ENCODE measurements at regions not wholly inside any gene's neighbourhood (a gene's known extent, or its start where the extent isn't known, plus 50 kb on each side); places are given as distances from the start of the nearest gene placed in this dataset.
"Not testable (repeated sequence)": the region's sequence is repeated elsewhere in the genome, so short reads cannot be mapped to it uniquely, and the experiment has no call there.

DNA sequence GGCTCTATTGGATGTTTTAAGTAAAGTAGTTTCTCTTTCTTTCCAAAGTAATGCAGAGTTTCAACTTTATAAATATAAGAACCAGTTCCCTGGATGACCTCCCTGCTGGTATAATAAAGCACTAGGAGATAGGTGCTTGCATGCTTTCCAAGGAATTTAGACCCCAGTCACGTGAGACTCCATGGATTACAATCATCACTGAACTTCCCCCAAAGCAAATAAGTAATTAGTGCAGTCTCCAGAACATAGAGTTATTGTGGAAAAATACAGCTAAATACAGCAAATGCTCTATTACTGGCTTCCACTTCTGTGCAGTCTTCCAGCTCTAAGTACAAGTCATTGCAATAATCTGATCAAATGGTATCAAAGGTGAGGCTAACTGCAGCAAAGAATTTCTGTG lies 220.2 kb upstream of the STEAP1 start:
- DNase-seq, result no peak

DNA sequence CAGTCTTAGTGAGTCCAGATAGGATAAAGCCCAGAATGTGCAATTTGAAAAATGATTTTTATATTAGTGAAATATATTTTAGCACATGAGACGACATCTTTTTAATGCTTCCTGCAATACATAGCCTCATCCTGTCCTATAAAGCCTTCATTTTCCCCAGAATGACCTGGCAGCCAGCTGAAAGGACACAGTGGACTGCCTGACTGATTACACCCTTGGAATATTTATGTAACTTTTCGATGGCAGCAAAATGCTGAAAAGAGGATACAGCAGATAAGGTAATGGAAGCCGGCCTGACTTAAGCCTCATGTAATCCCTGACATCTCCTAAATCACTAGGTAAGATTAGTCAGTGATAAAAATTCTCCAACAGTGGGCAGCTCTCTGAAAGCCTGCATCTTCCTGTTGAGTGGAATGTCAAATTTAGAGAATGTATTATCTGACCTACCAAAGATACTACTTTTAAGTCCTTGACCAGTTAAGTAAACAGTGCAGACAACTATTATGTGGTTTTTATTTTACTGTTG lies 210.7 kb upstream of the STEAP1 start:
- no peak for DNase-seq

DNA sequence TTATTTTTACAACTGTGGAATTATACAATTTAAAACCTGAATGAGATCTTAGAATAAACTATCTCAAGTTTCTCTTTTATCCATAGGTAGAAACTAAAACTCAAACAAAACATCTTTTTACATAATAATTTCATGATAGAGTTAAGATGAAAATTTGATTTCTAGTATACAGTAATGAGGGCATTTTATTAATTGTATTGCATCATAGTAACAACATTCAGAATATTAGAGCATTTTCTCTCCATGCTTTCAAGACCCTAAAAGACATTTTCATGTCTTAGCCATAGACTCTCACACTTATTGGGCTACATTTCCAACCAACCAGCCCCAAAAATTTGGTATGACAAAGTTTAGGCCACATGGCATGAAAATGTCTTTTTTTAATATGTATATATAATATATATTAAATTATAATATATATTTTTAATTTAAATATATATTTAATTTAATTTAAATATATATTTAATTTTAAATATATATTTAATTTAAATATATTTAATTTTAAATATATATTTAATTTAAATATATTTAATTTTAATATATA lies 195.7 kb upstream of the STEAP1 start:
- DNase-seq, result no peak

DNA sequence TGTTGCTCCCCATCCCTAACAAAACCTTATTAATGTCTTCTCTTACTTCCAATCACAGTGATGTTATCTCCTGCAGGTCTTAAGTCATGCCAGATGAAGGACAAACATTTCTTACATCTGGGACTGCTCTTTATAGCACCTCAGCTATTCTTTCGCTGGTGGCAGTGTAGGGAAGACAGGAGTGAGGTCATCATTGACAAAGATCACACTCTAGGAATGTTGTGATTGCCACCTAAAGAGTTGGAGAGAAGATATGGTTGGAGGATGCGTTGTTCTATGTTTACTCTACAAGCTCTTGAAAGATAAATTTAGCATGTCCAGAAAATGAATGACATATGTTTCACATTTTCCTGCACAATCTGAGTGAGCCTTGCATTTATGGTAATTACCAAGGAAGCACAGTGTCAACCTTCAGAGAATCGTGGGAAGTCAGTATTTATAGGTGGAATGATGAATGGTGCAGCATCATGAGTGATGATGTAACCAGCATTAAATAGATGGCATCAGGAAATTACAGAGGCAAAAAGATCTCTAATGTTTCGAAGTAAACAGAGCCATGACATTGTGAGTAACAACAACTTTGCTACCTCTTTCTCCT lies 188.1 kb upstream of the STEAP1 start:
- no peak for DNase-seq

DNA sequence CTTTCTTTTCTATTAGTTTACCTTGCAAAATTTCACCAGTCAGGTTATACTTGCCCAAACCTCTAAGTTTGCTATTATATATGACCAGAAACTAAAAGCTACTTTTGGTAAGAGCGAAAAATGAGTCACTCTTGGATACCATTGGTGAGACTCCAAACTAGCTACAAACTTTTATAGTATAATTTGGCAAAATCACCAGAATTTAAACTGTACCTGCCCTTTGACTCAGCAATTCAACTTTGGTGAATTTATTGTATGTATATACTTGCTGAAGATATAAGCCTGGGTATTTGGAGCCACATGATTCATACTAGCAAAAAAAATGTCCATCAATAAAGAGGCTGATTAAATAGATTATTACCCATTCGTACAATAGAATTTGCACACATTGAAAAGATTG lies 178.7 kb upstream of the STEAP1 start:
- no peak for DNase-seq

DNA sequence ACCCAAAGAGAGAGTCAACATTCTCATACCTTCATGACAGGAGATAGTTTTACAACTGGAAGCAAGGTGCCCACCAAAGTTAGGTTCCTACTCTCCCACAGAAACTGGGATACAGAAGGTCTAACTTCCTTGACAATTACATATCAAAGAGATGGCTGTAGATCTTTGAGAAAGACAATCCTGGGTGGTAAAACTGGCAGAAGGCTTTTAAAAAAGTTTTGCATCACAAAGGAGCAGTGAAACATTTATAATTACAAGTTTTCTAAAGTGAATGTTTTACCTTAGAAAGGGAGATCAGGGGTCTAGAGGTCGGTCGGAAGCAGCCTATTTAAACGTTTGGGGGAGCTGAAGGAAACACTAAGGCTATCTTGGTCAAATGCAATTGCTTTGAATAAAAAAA lies 166.6 kb upstream of the STEAP1 start:
- no peak for DNase-seq

DNA sequence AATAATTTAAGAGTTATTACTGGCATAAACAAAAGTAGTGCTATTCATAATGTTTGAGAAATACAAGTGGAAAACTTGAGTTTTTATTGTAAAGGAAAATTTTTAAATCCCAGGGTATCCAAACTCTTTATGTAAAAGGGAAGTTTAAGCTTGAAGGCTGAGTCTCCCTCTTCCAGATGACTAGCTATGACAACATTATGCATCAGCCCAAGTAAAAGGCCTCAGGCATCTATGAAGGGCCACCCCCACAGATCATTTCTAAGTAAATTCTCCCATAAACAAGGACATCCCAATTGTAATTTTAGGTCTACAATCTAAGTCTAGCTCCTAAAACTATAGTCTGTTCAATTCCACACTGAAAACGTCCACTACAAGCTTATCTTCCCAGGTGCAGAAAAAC lies 166.2 kb upstream of the STEAP1 start:
- DNase-seq, result no peak

DNA sequence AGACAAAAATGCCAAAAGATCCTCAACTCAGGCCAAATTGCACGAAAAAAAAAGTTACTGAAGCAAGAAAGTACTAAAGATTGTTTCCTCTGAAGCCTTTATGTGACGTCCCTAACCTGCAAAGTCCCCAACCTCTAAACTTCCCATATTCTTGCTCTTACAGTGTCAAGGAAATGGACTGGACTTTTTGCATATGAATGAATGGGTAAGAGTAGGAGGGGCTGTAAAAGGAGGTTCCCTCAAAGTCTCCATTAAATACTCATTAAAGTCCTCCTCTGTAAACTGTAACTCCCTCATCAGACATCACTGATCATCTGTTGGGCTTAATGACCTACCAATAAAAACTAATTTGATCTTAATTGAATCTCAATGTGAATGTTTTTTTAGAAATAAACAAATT lies 164.8 kb upstream of the STEAP1 start:
- DNase-seq, result no peak

DNA sequence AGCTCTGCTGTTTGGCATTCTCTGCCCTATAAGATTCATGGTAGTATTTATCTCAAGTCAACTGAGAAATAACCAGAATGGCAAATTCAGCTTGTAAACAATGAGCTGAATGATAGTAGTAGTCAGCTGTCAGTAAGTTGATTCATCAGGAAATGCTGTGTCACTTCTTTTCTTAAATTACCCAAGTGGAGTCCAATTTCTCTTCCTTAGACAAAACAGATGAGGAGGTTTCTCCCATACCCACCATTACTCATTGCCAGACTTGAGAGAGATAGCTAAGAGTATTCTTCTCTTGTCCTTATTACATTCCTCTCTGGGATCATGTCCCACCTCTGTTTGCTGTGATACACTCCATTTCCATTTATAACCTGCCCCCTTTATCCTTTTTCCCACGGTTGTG lies 159.8 kb upstream of the STEAP1 start:
- no peak for DNase-seq

DNA sequence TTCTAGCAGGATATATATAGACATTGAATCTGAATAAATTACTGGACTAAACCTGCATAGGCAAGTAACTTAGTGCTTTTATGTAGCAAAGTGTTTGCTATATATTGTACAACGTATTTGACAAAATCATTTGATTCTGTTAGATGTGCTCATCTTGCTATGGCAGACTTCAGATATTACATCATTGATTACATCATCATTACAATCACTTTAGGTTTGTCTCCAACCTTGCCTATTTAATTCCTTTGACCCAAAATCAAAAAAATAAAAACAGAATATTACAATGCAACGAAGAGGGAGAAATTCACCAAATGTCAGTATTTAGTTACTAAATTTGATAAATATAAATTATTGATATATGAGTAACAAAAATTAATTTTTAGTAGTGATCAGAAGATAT lies 155.7 kb upstream of the STEAP1 start:
- no peak for DNase-seq

DNA sequence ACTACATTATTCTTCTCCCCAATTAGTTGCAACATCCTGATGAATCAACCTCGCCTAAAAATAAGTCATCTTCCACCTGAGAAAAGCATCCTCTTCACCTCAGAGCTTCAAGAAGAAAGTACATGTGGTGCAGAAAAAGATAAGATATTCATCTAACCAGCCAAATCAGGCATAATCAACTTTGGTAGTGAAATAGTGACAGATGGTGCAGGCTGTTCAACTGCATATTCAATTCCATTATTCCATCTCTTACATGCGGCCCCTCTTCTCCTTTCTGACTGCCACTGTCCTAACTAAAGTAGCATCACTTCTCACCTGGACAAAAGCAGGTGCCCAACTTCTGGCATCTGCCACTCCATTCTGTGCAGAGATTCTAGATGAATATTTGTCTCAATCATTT lies 148.4 kb upstream of the STEAP1 start:
- DNase-seq, result no peak

DNA sequence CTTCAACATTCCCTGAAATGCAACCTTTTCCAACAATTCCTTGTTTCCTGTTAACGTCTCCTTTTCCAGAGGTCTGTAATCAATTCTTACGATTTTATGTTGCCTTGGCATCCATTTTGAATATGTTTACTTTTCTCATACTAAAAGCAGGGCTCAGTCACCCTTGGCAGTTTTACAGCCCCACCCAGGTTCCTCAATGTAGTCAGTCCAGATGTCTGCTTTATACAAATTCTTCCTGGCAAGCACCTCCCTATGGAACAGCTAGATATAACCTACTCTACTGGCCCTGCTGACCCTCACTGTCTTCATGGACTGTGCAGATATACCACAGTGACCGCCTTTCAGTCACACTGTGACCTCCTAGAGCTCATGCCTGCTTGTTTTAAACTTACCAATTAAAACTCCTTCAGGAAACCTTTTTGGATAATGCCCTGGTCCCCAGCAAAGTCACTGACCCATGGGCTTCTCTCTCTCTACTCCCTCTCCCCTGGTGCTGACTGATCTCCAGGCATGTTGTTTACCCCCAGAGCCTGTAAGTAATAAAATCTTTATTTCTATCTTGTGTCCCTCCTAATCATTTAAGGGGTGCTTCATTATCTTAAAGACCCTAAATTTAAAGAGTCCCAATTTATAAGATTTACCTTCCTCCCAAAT lies 147.1 kb upstream of the STEAP1 start:
- no peak for DNase-seq

DNA sequence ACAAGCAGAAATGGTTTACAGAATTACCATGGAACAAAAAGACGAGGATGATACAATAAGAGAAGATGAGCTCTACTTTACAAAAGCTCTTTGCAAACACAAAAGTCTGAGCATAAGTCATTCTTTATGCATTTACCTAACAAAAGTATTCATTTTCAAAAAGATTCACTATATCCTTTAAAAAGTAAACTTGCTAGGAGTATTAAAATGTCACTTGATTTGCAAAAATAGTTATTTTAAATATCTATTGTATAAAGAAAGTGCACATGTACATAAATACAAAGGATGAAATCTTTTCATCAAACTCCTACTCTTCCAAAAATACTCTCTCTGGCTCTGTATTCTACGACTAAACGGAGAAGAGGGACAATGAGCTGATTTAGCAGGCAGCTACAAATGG lies 146.4 kb upstream of the STEAP1 start:
- no peak for DNase-seq

DNA sequence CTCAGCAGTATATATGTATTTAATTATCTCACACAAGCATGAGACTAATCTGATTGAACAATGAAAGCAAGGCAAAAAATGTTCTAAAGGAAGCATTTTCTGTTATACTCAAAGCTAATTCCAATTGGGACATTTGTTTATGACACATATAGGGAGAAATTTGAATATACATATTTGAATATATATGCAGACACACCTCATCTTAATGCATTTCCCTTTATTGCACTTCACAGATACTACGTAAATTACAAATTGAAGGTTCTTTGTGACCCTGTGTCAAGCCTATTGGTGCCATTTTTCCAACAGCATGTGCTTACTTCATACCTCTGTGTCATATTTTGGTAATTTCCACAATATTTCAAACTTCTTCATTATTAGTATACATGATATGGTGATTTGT lies 132.1 kb upstream of the STEAP1 start:
- no peak for DNase-seq

DNA sequence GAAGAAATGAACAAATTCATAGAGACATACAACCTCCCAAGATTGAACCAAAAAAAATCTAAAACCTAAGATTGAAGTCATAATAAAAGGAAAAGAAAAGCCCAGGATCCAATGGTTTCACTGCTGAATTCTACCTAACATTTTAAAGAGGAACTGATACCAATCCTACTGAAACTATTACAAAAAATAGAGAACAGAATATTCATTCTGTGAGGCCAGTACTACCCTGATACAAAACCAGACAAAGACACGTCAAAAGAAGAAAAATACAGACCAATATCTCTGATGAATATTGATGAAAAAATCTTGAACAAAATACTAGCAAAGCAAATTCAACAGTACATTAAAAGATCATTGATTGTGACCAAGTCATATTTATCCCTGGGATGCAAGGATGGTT lies 128.5 kb upstream of the STEAP1 start:
- no peak for DNase-seq

DNA sequence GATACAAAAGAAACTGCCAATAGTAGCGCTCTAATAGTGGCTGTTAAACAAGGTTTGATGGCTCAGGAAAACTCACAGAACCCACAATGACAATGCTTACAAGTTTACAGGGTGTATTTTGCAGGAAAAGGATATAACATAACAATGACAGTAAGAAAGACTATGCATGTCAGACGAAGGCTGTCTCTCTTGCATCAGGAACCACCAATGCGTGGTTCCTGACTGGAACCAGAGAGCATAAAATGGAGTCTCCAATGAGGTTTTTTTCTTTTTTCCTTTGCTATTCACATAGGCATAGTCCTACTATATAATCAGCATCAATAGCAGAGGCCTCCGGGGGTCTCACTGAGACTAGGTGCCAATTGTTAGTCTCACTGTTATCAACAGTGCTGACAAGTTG lies 120.4 kb upstream of the STEAP1 start:
- no peak for DNase-seq

DNA sequence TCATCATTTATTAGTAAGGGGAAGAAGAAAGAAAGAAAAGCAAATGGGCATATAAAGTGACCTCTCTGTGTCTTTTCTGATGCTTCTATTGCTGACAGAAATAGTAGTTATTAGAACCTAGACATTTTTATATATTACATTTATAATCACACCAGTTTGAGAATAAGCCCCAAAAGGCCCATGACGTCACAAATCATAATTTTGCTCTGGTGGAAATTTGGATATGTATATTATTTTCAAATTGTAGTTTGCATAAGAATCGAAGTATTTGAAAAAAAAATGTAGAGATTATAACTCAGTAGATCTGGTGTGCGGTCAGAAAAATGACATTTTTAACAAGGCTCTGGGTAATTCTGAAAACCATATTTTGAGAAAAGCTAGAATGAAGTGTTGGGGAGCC lies 101.2 kb upstream of the STEAP1 start:
- no peak for DNase-seq

DNA sequence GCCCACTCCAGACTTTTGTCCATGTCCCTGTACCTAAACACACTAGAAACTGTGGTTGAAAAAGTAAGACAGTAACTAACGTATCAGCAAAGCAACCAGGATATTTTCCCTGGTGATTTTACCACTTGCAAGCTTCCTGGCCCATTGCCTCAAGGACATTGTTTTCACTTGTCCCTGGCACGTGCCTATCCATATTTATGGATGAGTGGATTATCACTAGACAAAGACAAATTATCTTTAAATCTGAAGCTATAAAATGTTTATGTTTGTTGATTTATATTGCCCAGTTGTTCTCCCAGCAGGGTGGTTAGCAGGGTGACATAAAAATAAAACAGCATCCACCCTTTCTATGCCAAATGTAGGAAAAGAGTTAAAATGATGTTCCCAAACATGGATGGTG lies 93.2 kb upstream of the STEAP1 start:
- DNase-seq, result no peak

DNA sequence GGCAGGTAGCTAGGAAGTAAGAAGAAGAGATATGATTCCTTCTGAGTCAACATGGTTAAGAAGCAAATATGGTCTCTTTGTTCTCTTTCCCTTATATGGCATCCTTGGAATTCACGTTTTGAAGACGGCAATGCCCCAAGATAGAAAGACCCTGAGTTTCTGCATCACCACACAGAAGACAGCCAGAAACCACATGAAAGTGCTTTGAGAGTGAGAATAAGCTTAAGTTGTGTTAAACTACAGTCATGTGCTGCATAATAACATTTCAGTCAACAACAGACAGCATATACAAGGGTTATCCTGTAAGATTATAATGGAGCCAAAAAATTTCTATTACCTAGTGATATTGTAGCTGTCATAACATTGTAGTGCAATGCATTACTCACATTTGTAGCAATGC lies 89.9 kb upstream of the STEAP1 start:
- no peak for DNase-seq

DNA sequence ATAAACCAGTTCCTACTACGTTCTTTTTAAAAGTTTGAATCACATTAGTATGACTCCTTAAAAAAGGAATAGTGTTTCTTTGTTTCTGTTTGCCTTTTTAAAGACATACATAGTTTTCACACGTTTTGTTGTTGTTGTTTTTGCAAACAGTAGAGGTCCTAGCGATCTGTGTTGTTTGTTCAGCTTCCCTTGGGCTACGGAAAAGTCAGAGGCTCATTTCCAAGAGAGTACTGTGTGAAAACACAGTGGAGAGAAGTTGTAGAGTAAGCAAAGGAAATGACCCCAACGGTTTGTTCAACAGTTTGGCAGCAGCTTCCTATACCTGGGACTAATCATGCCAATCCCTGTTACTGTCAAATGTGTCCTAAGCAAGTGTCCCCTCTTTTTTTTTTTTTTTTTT lies 87.1 kb upstream of the STEAP1 start:
- no peak for DNase-seq

DNA sequence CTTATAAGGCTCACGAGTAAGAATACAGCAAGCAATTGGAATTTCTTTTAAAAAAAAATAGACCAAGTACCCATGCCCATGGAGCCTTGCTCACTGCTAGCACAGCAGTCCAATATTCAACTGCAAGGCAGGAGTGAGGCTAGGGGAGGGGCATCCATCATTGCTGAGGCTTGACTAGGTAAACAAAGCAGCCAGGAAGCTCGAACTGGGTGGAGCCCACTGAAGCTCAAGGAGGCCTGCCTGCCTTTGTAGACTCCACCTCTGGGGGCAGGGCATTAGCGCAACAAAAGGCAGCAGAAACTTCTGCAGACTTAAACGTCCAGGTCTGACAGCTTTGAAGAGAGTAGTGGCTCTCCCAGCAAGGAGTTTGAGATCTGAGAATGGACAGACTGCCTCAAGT lies 84.0 kb upstream of the STEAP1 start:
- not testable (repeated sequence) for DNase-seq

DNA sequence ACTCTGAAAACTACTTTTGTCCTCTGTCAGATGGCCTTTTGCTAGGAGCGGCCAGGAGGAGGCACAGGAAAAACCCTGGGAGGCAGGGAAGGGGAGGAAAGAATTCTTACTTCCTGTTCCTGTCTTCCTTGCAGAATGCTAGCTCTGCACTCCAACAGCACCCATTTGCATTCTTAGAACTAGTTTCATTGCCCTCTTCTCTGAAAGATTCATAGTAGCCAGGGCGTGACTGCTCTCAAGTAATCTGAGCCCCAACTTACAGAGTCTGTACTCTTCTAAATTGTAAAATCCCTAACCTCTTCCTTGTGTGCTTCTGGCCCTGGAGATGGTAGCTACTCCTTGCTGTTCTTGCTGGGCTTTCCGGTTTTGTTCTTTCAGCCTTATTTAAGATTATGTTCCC lies 75.3 kb upstream of the STEAP1 start:
- DNase-seq, result no peak

DNA sequence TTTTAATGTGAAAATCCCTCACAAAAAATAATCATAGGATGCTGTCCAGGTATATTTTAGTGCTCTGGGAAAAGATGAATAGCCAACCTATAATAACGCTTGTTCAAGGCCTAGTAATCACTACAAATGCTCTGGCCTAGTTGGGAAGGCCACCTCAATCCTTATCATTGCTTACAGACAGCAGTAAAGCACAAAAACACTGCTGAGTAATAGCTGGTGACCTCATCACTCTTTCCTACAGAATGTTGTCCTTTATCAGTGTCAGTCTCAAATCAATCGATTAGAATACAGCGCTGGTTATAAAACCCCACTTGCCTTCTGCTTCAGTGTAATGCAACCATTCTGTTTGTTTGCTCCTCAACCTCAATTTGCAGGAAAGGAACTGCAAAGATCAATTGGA lies 72.6 kb upstream of the STEAP1 start:
- DNase-seq, result no peak

DNA sequence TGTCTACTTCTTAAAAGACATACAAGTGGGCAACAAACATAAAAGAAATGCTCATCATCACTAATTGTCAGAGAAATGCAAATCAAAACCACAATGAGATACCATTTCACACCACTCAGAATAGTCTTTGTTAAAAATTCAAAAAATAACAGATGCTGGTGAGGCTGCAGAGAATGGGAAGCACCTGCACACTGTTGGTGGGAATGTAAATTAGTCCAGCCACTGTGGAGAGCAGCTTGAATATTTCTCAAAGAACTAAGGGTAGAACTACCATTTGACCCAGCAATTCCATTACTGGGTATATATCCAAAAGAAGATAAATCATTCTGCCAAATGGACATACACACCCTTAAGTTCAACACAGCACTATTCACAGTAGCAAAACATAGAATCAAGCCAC lies 61.8 kb upstream of the STEAP1 start:
- no peak for DNase-seq

DNA sequence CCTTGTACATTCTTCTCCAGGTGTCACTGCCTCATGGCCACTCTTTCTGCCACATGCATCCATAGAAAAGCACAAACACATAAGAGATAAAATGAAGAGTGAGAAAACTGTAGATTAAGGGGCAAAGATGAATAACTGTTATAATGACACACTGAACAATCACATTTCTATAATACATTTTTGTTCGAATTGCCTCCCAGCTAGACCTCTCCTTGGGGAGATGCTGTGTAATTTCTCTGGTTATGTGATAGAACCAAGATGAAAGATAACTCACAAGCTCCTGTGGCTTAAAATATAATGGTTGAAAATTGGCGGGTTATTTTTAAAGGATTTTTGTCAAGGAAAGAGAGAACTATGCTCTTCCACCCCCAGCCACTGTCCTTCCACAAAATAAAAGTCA lies 60.2 kb upstream of the STEAP1 start:
- DNase-seq, result no peak
